Right cardiac atrium (tissue), 5 donors: ENCODE measurements at regions not wholly inside any gene's neighbourhood (a gene's known extent, or its start where the extent isn't known, plus 50 kb on each side); places are given as distances from the start of the nearest gene placed in this dataset.
A peak's percentile ranks its signal among the peaks of the same experiment; 100 is the strongest.
"Not testable (repeated sequence)": the region's sequence is repeated elsewhere in the genome, so short reads cannot be mapped to it uniquely, and the experiment has no call there.

Experiments
- ATAC-seq, 2 donors: fragments of 200-7000 bp; cut with Tn5 transposase; one replicate each; pipeline versions ENCODE4 v1.8.0 to v1.9.1; 2020; ENCODE audit warnings: moderate library complexity in 2 of 2, mild to moderate bottlenecking in 1 of 2
- DNase-seq, 3 donors: peaks; one replicate each; pipeline ENCODE4 v3.0.0-alpha.2; 2020
- H3K27ac ChIP-seq: one replicate; pipeline ENCODE4 v1.5.1; 2013; ENCODE audit warnings: mild to moderate bottlenecking, low read length, control low read depth, moderate library complexity
- H3K27me3 ChIP-seq: one replicate; pipeline ENCODE4 v1.6.1; 2013; ENCODE audit not compliant: control insufficient read depth, insufficient read depth
- H3K4me1 ChIP-seq: one replicate; pipeline ENCODE4 v1.6.1; 2013; ENCODE audit warnings: low read length; ENCODE audit not compliant: control insufficient read depth, insufficient read depth
- H3K4me3 ChIP-seq: one replicate; pipeline ENCODE4 v1.5.1; 2013; ENCODE audit warnings: low read length, control low read depth
- H3K9me3 ChIP-seq: one replicate; pipeline ENCODE4 v1.6.1; 2013; ENCODE audit warnings: low read length; ENCODE audit not compliant: control insufficient read depth
- WGBS: extraction: QIAGEN DNeasy Blood & Tissue Kit; methylation state at CpG from one replicate; pipeline ENCODE4 v1.1.7; 2013; 5-methylcytosine and 5-hydroxymethylcytosine counted together
- intact Hi-C, 4 donors: fragments of 100-400 bp; cut with DNase I; formaldehyde crosslinking; loops; one replicate each; pipeline versions ENCODE4 v1.11.0 to v1.14.0; 2022 to 2023
- donor health status: healthy with polysubstance abuse.
- donor health status: DM: no; HTN: yes; CAD: no.
- donor health status: DM: no; HTN: no; CAD: no.
- donor health status: DM: no; HTN: yes; CAD: no; lungs with severe emphysema.
- donor health status: DM: yes; HTN: yes; CAD: no.

DNA sequence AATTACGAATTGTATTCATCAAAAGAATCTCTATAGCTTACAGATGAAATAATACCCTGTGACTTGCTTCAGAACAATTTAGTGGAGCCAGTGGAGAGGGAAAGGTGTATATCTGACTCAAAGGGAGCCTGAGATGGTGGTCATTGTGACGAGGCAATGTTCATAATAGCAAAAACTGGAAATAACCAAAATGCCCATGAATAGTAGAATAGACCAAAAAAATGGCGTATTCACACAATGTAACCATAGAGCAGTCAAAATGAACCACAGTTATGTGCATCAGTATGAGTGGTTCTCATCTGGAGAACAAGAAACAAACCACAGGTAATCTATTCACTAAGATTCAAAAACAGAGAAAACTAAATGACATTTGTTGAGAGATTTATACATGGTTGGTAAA lies 125.3 kb upstream of the CLNK start:
- Histone ChIP-seq H3K27ac (no peak overlapping the region), H3K4me3 (no peak overlapping the region), H3K27me3 (no peaks in the 10 kb centered on the region), H3K4me1 (no peaks in the 10 kb centered on the region), H3K9me3 (no peaks in the 10 kb centered on the region)
- DNase-seq: no peak
- WGBS: 81% methylated on average over 3 of the region's 3 CpGs
- intact Hi-C loops: no loop called here
- no peak for ATAC-seq

DNA sequence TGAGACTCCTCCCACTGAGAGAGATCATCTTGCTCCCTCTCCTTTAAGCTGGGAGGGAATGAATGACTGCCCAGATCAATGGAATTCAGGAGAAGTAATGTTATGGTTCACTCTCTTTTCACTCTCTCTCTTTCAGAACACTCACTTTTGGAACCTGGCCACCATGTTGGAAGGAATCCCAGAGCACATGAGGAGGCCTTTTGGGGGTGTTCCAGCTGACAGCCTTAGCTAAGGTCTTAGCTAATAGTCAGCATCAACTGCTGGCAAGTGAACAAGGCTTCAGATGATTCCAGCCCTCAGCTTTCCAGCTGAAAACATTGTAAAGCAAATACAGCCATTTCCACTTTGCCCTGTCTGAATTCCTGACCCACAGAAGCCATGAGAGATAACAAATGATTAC lies 124.0 kb upstream of the CLNK start:
- no peak overlapping the region for H3K4me3 ChIP-seq
- no peaks in the 10 kb centered on the region for H3K4me1 ChIP-seq
- intact Hi-C loops: no loop called here
- no peaks in the 10 kb centered on the region for H3K9me3 ChIP-seq
- DNase-seq (peak; percentile 41 to 71 (median 50)), ATAC-seq (no peak)
- H3K27ac ChIP-seq: no peak overlapping the region
- no peaks in the 10 kb centered on the region for H3K27me3 ChIP-seq

DNA sequence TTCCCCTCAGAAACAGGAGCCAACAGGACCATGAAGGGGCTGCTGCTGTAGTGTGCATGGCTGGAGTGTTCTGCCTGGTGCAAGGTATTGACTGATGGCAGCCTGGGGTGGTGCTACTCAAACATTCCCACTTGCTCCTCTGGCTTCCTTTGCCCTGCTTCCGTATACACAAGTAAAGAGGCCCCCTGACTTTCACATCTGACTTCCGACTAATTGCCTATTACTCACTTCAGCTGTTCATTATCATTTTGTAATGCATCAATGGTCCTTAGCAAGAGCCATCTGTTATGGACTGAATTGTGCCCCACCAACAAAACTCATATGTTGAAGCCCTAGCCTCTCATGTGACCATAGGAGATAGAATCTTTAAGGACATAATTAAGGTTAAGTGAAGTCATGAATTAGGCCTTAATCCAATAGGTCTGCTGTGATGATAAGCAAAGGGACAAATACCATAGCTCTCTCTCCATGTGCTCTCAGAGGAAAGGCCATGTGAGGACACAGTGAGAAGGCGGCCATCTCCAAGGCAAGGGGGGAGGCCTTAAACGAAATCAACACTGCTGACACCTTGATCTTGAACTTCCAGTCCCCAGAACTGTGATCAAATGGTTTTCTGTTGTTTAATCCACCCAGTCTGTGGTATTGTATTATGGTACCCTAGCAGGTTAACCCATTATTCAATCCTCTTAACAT lies 122.5 kb upstream of the CLNK start:
- intact Hi-C loops: no loop called here
- no peaks in the 10 kb centered on the region for H3K4me1 ChIP-seq
- DNase-seq: no peak
- no peaks in the 10 kb centered on the region for H3K27me3 ChIP-seq
- no peak overlapping the region for H3K4me3 ChIP-seq
- no peak overlapping the region for H3K27ac ChIP-seq
- no peaks in the 10 kb centered on the region for H3K9me3 ChIP-seq
- no peak for ATAC-seq
- 77% methylated on average over 4 of the region's 4 CpGs for WGBS

DNA sequence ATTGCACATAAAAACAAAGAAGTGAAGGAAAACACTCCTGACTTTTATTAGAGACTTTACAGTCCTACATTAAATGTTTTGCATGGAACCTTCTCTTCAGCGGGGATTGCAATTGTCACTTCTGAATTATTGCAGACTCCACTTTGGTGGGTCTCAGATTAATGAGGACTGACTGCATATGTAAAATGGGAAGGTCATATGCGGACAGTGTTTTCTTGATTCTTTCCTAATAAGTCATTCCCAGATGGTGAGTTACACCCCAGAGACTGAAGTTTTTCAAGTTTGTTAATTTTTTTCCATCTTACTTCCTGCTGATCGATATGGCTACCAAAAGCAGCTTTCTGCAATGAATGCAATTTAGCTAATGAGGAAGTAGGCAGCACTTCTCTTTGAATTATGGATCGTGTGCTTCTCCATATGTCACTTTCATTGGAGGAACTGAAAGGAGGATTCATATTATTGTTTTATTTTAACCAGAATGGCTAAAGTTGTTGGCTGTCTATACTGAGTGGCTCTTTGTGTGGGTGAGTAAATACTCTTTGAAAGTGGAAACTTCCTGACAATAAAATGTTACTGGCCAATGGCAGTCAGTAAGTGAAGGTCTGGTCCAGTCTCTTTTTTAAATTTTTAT lies 119.3 kb upstream of the CLNK start:
- Histone ChIP-seq H3K4me3 (no peak overlapping the region), H3K9me3 (no peaks in the 10 kb centered on the region), H3K27ac (no peak overlapping the region), H3K4me1 (no peaks in the 10 kb centered on the region), H3K27me3 (no peaks in the 10 kb centered on the region)
- 70% methylated on average over 4 of the region's 4 CpGs for WGBS
- ATAC-seq (no peak), DNase-seq (no peak)
- intact Hi-C loops: no loop called here

DNA sequence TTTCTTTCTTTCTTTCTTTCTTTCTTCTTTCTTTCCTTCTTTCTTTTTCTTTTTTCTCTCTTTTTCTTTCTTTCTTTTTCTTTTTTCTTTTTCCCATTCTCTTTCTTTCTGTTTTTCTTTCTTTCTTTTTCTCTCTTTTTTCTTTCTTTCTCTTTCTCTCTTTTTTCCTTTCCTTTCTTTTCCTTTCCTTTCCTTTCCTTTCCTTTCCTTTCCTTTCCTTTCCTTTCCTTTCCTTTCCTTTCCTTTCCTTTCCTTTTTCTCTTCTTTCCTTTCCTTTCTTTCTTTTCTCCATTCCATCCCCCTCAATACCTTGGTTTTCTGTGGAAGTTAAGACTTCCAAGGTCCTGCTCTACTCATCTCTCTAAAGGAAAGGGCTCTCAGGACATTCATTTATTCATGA lies 102.8 kb upstream of the CLNK start:
- intact Hi-C loops: no loop called here
- no peaks in the 10 kb centered on the region for H3K9me3 ChIP-seq
- H3K27ac ChIP-seq: no peak overlapping the region
- DNase-seq (no peak), ATAC-seq (no peak)
- no peaks in the 10 kb centered on the region for H3K27me3 ChIP-seq
- H3K4me1 ChIP-seq: no peaks in the 10 kb centered on the region
- no peak overlapping the region for H3K4me3 ChIP-seq

DNA sequence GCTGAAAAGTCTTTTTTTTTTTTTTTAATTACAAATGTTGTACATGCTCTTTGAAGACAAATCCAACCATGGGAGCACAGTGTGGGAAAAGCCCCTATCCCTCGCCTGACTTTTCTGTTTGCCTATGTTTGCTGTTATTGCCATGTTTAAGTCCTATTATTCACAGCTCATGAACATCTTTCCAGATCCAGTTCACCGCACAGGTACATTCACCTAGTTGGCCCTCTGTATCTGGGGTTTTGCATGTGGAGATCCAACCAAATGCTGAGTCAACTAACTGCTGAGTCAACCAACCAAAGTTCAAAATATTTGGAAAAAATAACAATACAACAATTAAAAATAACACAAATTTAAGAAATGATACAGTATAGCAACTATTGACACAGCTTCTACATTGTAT lies 100.1 kb upstream of the CLNK start:
- intact Hi-C loops: no loop called here
- 95% methylated on average over 2 of the region's 2 CpGs for WGBS
- ATAC-seq: no peak

DNA sequence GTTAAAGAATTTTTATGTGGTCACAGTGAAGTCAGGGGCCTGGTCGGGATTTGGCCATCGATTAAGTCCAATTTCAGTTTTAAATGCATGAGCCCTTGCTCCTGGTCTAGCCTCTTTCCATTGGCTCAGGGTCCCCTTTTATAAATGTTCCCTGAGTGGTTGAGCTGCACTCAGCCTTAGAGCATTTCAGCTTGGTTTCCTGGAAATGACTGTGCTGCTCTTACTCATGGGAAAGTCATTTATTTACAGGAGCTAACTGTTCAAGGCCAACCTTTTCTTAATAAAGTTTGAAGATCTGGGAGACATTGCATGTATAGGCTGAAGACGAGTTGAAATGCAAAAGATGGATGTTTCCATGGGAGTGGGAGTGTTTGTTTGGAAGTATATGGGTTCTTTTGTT lies 98.8 kb upstream of the CLNK start:
- WGBS: 49% methylated on average over 3 of the region's 3 CpGs
- intact Hi-C loops: no loop called here
- H3K4me1 ChIP-seq: no peaks in the 10 kb centered on the region
- DNase-seq (no peak), ATAC-seq (no peak)
- no peak overlapping the region for H3K4me3 ChIP-seq
- H3K27ac ChIP-seq: no peak overlapping the region
- no peaks in the 10 kb centered on the region for H3K27me3 ChIP-seq
- H3K9me3 ChIP-seq: no peaks in the 10 kb centered on the region

More for the DNA sequence above, 100.1 kb upstream of the CLNK start:
- H3K9me3 ChIP-seq: no peaks in the 10 kb centered on the region
- no peaks in the 10 kb centered on the region for H3K27me3 ChIP-seq
- no peaks in the 10 kb centered on the region for H3K4me1 ChIP-seq
- H3K4me3 ChIP-seq: no peak overlapping the region
- DNase-seq: no peak
- H3K27ac ChIP-seq: no peak overlapping the region

DNA sequence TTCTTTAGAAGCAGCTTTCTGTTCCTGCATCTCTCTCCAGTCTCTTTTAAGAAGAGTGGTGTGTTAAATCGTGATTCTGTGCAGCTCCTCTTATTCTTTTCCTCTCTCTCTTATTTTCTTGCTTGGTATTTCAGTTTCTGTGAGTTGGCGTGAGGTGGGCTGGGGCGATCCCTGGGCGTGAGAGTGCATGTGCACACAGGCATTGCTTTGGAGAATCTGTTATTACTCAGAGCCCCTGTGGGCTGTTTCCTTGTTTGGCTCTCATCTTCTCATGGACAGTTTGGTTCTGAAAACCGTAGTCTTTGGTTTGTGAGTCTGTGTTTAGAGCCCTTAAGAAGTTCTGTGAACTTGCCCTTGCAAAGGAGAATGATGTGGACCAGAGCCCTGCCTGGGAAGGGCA lies 97.2 kb upstream of the CLNK start:
- Histone ChIP-seq H3K27ac (no peak overlapping the region), H3K4me1 (no peaks in the 10 kb centered on the region), H3K9me3 (no peaks in the 10 kb centered on the region), H3K27me3 (no peaks in the 10 kb centered on the region), H3K4me3 (no peak overlapping the region)
- ATAC-seq (no peak), DNase-seq (no peak)
- WGBS: 81% methylated on average over 5 of the region's 5 CpGs
- intact Hi-C loops: no loop called here

DNA sequence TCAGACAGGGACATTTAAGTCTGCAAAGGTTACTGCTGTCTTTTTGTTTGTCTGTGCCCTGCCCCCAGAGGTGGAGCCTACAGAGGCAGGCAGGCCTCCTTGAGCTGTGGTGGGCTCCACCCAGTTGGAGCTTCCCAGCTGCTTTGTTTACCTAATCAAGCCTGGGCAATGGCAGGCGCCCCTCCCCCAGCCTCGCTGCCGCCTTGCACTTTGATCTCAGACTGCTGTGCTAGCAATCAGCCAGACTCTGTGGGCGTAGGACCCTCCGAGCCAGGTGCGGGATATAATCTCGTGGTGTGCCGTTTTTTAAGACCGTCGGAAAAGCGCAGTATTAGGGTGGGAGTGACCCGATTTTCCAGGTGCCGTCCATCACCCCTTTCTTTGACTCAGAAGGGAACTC lies 96.2 kb upstream of the CLNK start:
- intact Hi-C loops, H3K4me3 ChIP-seq, H3K27me3 ChIP-seq, ATAC-seq, H3K9me3 ChIP-seq, H3K4me1 ChIP-seq, H3K27ac ChIP-seq, DNase-seq: not testable (repeated sequence)
- 92% methylated on average over 13 of the region's 13 CpGs for WGBS

DNA sequence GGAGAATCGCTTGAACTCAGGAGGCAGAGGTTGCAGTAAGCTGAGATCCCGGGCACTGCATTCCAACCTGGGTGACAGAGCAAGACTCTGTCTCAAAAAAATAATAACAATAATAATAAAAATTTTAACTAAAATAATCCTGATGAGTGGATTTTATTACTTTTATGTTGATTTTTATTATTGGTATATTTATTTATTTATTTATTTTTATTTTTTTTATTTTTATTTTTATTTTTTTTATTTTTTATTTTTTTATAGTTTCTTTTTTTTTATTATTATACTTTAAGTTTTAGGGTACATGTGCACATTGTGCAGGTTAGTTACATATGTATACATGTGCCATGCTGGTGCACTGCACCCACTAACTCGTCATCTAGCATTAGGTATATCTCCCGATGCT lies 90.6 kb upstream of the CLNK start:
- H3K9me3 ChIP-seq, DNase-seq, H3K4me3 ChIP-seq, H3K27ac ChIP-seq, intact Hi-C loops, ATAC-seq, H3K27me3 ChIP-seq, H3K4me1 ChIP-seq: not testable (repeated sequence)
- WGBS: 96% methylated on average over 3 of the region's 4 CpGs

DNA sequence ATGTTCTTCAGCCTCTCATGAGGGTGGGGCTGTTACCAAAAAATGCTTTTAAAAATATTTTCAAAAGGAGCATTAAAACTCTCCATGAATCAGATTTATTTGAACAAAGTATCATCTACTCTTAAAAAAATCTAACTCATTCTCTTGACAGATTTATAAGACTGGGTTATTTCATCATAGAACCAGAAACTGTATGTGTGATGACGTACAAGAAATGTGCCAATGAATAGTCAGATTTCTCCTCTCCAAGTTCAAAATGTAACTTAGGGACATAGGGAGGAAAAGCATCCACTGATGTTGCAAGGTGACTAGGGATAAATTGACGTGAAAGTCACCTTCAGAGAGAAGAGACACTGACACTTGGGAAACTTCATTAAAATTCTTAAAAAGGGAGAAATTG lies 89.1 kb upstream of the CLNK start:
- H3K27me3 ChIP-seq: no peaks in the 10 kb centered on the region
- no peak overlapping the region for H3K27ac ChIP-seq
- no peak for DNase-seq
- no peak for ATAC-seq
- intact Hi-C loops: no loop called here
- no peak overlapping the region for H3K4me3 ChIP-seq
- WGBS: 70% methylated on average over 2 of the region's 2 CpGs
- no peaks in the 10 kb centered on the region for H3K9me3 ChIP-seq
- H3K4me1 ChIP-seq: no peaks in the 10 kb centered on the region

DNA sequence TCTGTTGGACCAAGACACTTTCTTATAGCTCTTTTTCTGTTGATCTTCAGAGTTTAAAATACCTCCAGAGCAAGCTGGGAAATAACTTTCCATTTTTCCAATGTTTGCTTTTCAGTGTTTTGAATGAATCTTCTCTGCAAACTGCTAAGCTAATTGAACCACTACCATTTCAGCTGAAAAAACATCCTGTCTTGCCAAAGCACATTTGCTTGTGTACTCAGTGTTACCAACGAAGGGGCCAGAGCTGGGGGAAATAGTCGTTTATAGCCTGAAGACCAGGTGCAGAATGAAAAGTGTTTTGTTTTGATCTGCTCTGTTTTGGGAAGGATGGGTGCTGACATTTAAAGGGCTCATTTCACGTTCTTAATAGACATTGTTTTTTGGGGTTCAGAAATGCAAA lies 88.4 kb upstream of the CLNK start:
- no peak for DNase-seq

More for the DNA sequence above, 88.4 kb upstream of the CLNK start:
- Histone ChIP-seq H3K4me3 (no peak overlapping the region), H3K27me3 (no peaks in the 10 kb centered on the region), H3K9me3 (no peaks in the 10 kb centered on the region), H3K4me1 (no peaks in the 10 kb centered on the region), H3K27ac (no peak overlapping the region)
- intact Hi-C loops: no loop called here
- no peak for ATAC-seq
- 51% methylated on average over 3 of the region's 3 CpGs for WGBS
